Hematopoietic multipotent progenitor cell treated with erythropoietin and hydrocortisone succinate and interleukin-3 and kit ligand, for 8 days (in vitro differentiated cells): ENCODE measurements at regions not wholly inside any gene's neighbourhood (a gene's known extent, or its start where the extent isn't known, plus 50 kb on each side); places are given as distances from the start of the nearest gene placed in this dataset.
"Not testable (repeated sequence)": the region's sequence is repeated elsewhere in the genome, so short reads cannot be mapped to it uniquely, and the experiment has no call there.

Experiments used
- DNase-seq: peaks from one replicate; pipeline ENCODE4 v3.0.0-alpha.2; 2015

DNA sequence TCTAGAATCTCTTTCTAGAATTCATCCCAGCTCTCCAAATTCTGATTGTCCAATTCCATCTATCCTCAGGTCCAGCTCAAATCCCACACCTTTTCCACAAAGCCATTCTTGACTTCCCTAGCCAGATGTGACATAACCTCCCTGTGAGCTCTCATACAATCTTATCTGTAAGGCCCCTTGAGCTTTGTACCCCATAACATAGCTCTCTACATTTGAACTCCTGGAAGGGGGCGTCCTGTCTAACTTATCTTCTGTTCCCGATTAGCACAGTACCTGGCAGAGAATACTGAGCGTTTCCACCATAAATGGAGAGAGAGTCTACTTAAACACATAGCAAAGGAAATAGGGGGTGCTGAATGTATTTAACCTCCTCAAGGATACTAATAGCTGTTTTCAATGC is 251.6 kb upstream of the RGMB start:
- DNase-seq, result no peak

DNA sequence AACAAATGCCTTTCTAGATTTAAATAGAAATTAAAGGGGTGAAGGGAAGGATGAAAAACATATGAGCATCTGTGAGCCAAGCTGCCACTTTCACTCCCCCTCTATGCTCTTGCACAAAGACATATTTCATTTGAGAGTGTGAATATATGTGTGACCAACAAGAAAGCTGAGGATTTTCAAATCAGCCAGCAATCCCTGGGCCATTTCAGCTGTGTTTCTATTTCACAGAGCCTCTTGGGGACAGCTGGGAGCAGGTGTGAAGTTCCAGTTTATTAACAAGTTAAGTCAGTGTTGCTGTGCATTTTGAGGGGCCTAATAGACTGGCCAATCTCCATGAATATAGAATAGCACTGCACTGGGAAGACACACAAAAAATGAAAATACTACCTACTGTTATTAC is 248.7 kb upstream of the RGMB start:
- no peak for DNase-seq

GRCh38 chr5:98527846-98528245 is 245.6 kb upstream of the RGMB start:
- DNase-seq, result no peak

DNA sequence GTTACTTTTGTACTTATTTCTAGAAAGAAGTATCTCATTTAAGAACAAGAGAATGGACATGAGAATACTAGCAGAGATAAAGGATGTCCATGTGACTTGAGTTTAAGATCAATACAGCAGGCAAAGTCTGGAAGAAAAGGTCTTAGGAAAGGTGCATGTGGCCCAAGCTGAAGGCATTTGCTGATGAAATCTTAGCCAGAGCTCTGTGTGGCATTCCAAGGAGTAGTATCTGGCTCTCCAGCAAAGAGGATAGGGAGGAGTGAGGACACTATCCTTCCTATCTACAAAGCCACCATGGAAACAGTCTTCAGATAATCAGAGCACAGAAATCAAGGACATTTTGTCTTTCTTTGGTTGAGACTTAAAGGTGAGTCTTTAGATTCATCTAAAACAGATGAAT is 244.1 kb upstream of the RGMB start:
- DNase-seq, result no peak

GRCh38 chr5:98530224-98530623 is 243.2 kb upstream of the RGMB start:
- DNase-seq, result no peak

DNA sequence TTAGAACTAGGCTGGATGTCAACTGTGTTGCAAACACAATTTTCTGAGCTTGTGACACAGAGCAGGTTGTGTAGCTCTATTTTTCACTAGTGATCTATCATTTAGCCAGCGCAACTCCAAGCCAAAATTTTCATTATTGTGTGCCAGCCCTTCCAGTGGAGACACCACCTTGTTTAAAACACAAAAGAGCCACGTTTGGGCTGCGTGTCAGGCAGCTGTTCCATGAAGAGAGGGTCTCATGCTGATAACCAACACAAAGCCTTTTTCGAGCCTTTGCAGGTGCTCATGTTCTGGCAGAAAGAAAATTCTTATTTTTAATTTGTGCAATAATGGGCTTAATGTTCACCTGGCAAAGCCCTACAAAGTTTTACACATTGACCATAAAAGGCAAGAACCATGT is 237.6 kb upstream of the RGMB start:
- no peak for DNase-seq

DNA sequence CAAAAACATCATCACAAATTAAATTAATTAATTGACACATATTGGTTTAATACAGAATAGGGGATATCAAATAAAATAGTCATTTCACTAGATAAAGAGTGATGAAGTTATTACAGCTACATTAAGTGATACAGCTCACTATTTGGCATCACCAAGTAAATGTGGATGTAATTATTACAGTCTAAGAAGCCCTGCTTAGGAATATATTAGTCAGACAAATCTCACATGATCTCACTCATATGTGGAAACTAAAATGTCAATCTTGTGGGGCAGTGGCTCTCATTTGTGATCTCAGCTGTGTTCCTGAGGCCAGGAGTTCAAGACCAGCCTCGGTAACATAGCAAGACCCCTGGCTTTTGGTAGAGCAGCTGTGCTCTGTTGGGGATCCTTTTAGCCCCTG is 233.4 kb upstream of the RGMB start:
- DNase-seq, result no peak

DNA sequence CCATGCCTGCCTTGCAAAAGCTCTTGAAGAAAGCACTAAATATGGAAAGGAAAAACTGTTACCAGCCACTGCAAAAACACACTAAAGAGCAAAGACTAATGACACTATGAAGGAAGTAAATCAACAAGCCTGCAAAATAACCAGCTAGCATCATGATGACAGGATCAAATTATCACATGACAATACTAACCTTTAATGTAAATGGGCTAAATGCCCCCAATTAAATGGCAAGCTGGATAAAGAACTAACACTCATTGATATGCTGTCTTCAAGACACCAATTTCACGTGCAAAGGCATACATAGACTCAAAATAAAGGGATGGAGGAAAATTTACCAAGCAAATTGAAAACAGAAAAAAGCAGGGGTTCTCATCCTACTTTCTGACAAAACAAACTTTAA is 231.8 kb upstream of the RGMB start:
- no peak for DNase-seq

DNA sequence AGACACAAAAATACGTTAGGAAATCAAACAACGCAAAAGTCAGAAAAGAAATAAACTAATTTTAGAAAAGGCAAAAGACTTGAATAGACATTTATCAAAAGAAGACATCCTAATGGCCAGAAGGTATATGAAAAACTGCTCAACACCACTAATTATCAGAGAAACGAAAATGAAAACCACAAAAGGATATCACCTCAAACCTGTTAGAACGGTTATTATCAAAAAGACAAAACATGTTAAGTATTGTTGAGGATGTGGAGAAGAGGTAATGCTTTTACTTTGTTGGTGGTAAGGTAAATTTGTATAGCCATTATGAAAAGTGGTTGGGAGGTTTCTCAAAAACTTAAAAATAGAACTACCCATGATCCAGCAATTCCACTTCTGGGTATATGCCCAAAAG is 230.0 kb upstream of the RGMB start:
- no peak for DNase-seq

DNA sequence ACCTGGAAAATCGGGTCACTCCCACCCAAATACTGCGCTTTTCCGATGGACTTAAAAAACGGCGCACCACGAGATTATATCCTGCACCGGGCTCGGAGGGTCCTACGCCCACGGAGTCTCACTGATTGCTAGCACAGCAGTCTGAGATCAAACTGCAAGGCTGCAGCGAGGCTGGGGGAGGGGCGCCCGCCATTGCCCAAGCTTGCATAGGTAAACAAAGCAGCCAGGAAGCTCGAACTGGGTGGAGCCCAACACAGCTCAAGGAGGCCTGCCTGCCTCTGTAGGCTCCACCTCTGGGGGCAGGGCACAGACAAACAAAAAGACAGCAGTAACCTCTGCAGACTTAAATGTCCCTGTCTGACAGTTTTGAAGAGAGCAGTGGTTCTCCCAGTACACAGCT is 226.5 kb upstream of the RGMB start:
- not testable (repeated sequence) for DNase-seq

DNA sequence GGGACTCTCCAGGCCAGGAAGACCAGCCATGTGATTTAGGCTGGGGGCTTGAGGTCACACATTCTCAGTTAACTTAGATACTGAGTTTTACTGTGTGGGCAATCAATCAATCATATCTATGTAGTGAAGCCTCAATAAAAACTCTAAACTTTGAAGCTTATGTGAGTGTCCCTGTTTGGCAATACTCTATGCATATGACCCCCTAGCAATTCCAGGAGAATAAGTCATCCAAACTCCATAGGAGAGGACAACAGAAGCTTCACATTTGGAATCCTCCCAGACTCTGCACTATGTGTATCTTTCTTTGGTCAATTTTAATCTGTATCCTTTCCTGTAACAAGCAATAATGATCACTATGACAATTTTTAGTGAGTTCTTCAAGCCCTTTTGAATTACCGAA is 216.8 kb upstream of the RGMB start:
- DNase-seq, result no peak

DNA sequence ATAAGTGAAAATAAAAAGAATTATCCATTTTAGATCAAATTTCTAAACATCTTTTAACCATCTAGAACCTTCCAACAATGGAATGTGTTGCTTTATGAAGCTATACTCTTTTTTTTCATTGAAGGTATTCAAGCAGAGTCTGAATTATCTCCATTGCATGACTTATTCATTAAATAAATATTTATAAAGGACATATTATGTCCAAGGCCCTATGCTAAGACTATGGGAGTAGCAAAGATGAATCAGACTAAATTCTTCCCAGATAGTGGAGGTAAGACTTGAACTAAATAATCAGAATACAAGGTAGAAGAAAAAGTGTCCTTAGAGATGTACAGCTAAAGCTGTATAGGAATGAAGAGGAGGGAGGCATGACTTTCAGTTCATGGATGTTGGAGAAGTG is 215.5 kb upstream of the RGMB start:
- DNase-seq, result no peak

DNA sequence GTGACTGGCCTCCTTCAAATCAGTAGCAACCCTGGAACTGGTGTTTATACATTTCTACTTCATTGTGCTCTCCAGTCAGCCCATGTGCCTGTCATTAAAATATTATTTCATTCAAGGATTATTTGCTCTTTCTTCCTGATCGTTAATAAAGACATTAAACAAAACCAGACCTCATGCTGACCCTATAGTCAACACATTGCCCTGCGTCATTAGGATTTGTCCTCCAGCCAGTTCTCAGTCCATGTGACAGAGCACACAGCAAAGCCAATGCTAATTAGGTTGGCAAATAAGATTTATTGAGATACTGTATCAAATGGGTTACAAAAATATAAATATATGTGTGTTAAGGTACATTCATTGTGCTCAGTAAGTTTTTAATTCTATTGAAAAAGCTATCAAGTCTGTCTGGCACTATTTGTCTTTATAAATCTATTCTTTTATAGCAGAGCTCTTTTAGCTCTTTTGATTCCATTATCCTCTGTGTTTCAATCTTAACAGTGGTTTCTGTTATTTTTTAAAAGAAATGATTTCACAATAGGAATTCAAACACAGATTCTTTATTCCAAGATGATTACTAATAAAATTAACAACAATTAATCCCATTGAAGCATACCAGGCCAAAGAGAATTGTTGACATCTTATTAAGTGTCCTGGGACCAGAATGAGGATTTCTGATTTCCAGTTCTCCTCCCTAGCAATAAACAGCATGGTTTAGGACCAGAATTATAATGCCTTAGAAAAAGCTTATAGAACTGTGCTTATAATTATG is 209.4 kb upstream of the RGMB start:
- no peak for DNase-seq

DNA sequence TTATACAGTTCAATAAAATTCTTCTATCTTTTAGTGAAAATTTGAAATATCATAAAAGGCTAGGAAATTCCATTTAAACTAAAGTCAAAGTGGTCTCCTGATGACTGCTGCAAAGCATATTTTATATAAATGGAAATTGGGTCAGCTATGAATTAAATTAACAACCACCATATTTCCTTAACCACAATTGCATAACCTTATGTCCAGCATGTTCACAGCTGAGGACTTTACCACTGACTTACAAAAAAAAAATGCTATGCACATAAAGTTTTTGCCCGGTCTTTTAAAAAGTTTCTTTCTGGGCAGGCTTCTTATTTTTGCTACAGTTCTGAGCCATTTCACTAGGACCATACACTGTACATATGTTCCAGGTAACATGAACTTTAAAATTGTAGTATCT is 208.6 kb upstream of the RGMB start:
- no peak for DNase-seq

DNA sequence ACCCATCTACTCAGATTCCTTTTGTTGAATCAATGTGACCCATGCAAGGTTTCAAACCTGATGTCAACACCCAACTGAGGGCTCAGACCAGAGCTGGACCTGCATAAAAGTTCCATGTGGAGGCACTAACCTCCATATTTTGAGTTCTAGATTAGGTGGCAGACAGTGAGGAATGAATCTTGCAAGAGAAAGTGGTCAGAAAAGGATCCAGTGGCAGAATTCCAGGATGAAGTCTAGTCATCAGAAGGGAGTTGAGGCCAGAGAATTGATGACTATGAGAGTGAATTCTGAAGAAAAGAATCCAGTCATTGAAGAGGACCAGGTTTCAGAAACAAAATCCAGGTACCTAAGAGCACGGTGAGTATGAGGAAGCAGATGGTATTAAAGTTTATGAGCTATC is 205.1 kb upstream of the RGMB start:
- DNase-seq, result no peak

- DNase-seq, result no peak
These were observed 204.2 kb upstream of the RGMB start for GRCh38 chr5:98569288-98569687.

GRCh38 chr5:98570010-98570409 is 203.5 kb upstream of the RGMB start:
- no peak for DNase-seq

DNA sequence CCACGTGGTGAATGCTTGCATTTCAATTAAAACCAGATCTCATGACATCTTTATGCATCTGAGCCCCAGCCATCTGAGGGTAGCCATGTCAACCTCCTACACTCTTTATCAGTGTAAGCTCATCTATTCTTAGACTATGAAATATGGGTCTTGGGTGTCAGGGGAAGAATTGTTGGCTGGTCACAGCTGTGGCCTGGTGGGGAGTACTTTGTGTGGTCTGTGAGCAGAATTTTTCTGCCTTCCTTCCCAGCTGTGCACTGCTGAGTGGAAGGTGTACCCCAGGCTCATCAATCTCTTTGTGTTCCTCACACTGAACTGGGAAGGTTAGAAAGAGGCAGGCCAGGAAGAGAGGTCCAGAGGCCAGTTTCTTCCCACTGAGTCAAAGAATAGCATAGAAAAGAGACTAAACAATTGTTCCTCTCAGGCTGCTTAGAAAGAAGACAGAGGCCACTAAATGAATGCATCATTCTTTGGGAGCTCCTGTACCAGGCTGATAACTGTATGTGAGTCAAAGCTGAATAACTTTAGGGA is 202.7 kb upstream of the RGMB start:
- DNase-seq, result no peak

- no peak for DNase-seq
These were observed 199.6 kb upstream of the RGMB start for GRCh38 chr5:98573834-98574320.

DNA sequence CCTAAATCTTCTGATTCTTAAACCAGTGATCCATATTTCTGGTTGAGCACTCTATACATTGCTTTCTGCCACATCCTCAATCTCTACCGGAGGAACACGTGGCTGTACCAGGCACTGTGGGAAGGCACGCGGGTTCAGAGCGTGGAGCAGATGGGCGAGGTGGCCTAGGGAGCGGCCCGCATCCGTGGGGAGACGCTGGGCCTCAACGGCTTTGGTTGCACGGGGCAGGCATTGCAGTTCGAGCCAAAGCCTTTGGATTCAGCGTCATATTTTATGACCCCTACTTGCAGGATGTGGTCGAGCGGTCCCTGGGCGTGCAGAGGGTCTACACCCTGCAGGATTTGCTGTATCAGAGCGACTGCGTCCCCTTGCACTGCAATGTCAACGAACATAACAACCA is 197.2 kb upstream of the RGMB start:
- DNase-seq, result no peak

GRCh38 chr5:98578438-98578837 is 195.0 kb upstream of the RGMB start:
- no peak for DNase-seq

DNA sequence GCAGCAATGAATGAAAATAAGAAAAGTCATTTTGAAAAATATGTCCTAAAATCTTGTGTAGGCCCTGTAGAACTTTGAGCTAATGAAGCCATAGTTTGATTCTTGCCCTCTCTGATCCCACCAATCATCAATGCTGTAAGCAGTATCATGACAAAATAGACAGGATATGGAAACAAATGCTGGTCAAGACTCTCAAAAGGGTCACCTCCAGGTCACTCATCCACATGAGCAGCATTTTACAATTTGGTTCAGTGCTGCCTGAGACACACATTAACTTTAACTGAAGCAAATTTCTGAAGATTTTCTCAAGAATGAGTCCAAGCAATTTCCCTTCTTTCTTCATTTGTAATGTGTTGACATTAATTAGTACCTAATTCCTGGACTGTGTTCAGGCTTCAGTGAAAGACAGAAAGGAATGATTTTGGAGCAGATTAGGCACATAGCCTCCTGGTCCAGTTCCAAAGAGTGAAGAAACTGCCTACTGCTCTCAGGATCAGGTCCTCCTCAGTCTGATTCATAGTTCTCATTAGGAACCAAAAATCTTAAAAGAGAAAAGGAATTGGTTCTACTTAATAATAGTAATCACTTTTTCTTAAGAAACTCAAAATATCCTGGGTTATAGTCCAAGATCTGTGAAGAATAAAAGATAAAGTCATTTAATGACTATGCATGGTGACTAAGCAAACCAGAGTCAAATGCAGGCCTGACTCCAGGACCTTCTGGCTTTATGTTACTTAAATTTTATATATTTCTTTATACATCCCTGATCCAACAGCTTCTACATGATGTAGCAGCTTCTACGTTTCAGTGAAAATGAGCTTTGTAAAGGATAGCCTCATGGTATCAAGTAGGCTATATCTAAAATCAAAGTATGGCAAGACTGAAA is 192.1 kb upstream of the RGMB start:
- DNase-seq, result no peak

DNA sequence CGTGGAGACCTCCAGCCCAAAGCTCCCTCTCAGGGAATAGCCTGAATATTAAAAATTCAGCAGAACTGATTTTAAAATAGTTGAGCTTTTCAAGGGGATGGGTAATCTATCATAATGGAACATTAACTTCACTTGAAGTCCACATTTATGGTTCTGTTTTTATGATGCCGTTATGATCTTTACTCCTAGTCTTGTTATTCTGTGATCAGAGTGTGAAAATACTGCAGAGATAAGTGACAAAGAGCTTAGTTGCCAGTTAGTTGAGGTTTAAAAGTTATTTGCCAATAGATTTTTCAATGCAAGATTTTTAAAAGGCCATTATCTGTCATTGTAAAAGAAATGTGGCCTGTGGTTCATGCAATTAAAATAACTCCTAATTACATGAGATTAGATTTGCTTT is 189.9 kb upstream of the RGMB start:
- no peak for DNase-seq
